ENCODE measurements at regions not wholly inside any gene's neighbourhood (a gene's known extent, or its start where the extent isn't known, plus 50 kb on each side); places are given as distances from the start of the nearest gene placed in this dataset.

GRCh38 chr5:143665866-143666265, 146.1 kb upstream of the HMHB1 start:
- no peak for ATAC-seq
- peaks cover 0 to 6% (median 0%) of the 10 kb centered on the region in 3 donors for H3K9me3 ChIP-seq

GRCh38 chr5:143664623-143665022, 147.3 kb upstream of the HMHB1 start:
- no peaks in the 10 kb centered on the region for H3K4me1 ChIP-seq
- no peaks in the 10 kb centered on the region for H3K27me3 ChIP-seq
- WGBS, 2 donors (ENCODE audit: low coverage in 1 of 2): 79 to 97% methylated on average over 2 of the region's 2 CpGs
- no peaks in the 10 kb centered on the region for H3K9me3 ChIP-seq
- no peak overlapping the region for H3K4me3 ChIP-seq
- TF ChIP-seq POLR2AphosphoS5 (IDR thresholded peaks at IDR 0.05): no peak
- no peak overlapping the region for H3K27ac ChIP-seq
- H3K36me3 ChIP-seq: no peaks in the 10 kb centered on the region
- ATAC-seq: no peak

More at GRCh38 chr5:143665866-143666265, 146.1 kb upstream of the HMHB1 start:
- 62 to 100% methylated on average over 1 to 3 of the region's 4 CpGs for WGBS, 2 donors (ENCODE audit: low coverage in 1 of 2)
- Histone ChIP-seq H3K27me3 (no peaks in the 10 kb centered on the region), H3K4me3 (no peak overlapping the region), H3K4me1 (no peaks in the 10 kb centered on the region), H3K27ac (no peak overlapping the region), H3K36me3 (no peaks in the 10 kb centered on the region)
- TF ChIP-seq EP300 (IDR thresholded peaks at IDR 0.05) (no peak), CTCF (IDR thresholded peaks at IDR 0.05) (no peak), POLR2A (IDR thresholded peaks at IDR 0.05) (no peak), POLR2AphosphoS5 (IDR thresholded peaks at IDR 0.05) (no peak)

GRCh38 chr5:143663872-143664271, 148.1 kb upstream of the HMHB1 start:
- no peaks in the 10 kb centered on the region for H3K27me3 ChIP-seq
- TF ChIP-seq EP300 (IDR thresholded peaks at IDR 0.05): no peak
- no peak for TF ChIP-seq POLR2A (IDR thresholded peaks at IDR 0.05)
- no peak for TF ChIP-seq CTCF (IDR thresholded peaks at IDR 0.05)
- TF ChIP-seq POLR2AphosphoS5 (IDR thresholded peaks at IDR 0.05): no peak
- no peaks in the 10 kb centered on the region for H3K36me3 ChIP-seq
- H3K9me3 ChIP-seq: no peaks in the 10 kb centered on the region
- ATAC-seq: no peak
- no peak overlapping the region for H3K4me3 ChIP-seq
- WGBS, 2 donors (ENCODE audit: low coverage in 1 of 2): no CpG with 5 or more reads among the region's 2 CpGs
- H3K4me1 ChIP-seq: no peaks in the 10 kb centered on the region
- H3K27ac ChIP-seq: no peak overlapping the region

GRCh38 chr5:143662020-143662419, 149.9 kb upstream of the HMHB1 start:
- no peaks in the 10 kb centered on the region for H3K27me3 ChIP-seq
- no peaks in the 10 kb centered on the region for H3K36me3 ChIP-seq
- H3K27ac ChIP-seq: no peak overlapping the region
- H3K4me3 ChIP-seq: no peak overlapping the region
- ATAC-seq: no peak
- H3K4me1 ChIP-seq: no peaks in the 10 kb centered on the region
- WGBS, 2 donors (ENCODE audit: low coverage in 1 of 2): 35 to 67% methylated on average over 1 of the region's 1 CpG
- H3K9me3 ChIP-seq: no peaks in the 10 kb centered on the region
- TF ChIP-seq POLR2A (IDR thresholded peaks at IDR 0.05) (no peak), POLR2AphosphoS5 (IDR thresholded peaks at IDR 0.05) (no peak), EP300 (IDR thresholded peaks at IDR 0.05) (no peak), CTCF (IDR thresholded peaks at IDR 0.05) (no peak)

- TF ChIP-seq POLR2AphosphoS5 (IDR thresholded peaks at IDR 0.05) (no peak), EP300 (IDR thresholded peaks at IDR 0.05) (no peak), POLR2A (IDR thresholded peaks at IDR 0.05) (no peak), CTCF (IDR thresholded peaks at IDR 0.05) (no peak)
- WGBS, 2 donors (ENCODE audit: low coverage in 1 of 2): 94 to 96% methylated on average over 2 of the region's 2 CpGs
- H3K27me3 ChIP-seq: no peaks in the 10 kb centered on the region
- no peak for ATAC-seq
- H3K27ac ChIP-seq: no peak overlapping the region
- H3K36me3 ChIP-seq: no peaks in the 10 kb centered on the region
- no peaks in the 10 kb centered on the region for H3K4me1 ChIP-seq
- H3K4me3 ChIP-seq: no peak overlapping the region
- H3K9me3 ChIP-seq: no peaks in the 10 kb centered on the region
Observed at GRCh38 chr5:143660625-143661024, 151.3 kb upstream of the HMHB1 start.

Measured in gastroesophageal sphincter (tissue), 4 donors.